ENCODE measurements at regions not wholly inside any gene's neighbourhood (a gene's known extent, or its start where the extent isn't known, plus 50 kb on each side); places are given as distances from the start of the nearest gene placed in this dataset.

DNA sequence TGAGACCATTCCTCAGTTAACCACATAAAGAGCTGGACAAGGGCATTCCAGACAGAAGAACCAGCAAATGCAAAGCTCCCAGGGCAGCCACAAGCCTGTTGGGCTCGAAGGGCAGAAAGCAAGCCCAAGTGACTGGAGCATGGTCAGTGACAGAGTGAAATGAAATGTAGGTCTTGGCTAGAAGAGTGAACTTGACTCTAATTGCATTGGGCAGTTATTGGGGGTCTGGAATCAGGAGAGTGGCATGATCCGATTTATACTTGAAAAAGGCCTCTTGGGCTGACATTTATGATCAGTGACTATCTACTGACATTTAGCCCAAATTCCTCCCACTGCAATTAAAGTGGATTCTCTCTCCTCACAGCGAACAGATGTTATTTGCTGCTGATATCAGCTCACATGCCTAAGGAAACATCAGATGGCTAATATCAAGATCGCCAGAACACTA lies 152.5 kb upstream of the KLF7 start:
- TF ChIP-seq, protein P1, sequence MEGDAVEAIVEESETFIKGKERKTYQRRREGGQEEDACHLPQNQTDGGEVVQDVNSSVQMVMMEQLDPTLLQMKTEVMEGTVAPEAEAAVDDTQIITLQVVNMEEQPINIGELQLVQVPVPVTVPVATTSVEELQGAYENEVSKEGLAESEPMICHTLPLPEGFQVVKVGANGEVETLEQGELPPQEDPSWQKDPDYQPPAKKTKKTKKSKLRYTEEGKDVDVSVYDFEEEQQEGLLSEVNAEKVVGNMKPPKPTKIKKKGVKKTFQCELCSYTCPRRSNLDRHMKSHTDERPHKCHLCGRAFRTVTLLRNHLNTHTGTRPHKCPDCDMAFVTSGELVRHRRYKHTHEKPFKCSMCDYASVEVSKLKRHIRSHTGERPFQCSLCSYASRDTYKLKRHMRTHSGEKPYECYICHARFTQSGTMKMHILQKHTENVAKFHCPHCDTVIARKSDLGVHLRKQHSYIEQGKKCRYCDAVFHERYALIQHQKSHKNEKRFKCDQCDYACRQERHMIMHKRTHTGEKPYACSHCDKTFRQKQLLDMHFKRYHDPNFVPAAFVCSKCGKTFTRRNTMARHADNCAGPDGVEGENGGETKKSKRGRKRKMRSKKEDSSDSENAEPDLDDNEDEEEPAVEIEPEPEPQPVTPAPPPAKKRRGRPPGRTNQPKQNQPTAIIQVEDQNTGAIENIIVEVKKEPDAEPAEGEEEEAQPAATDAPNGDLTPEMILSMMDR (IDR thresholded peaks at IDR 0.05): no peak
- TF ChIP-seq POLR2A (IDR thresholded peaks at IDR 0.05): no peak

All from lower leg skin (tissue), 3 donors.